Endothelial cell of umbilical vein (primary cell): ENCODE measurements at regions not wholly inside any gene's neighbourhood (a gene's known extent, or its start where the extent isn't known, plus 50 kb on each side); places are given as distances from the start of the nearest gene placed in this dataset.

ENCODE experiments used
- BruUV-seq: library from RNA; stranded (reverse); fragments of 400-500 nt; replicated peaks from 2 replicates; lab custom pipeline; 2021; lab: Mats Ljungman, UMichigan
- CTCF ChIA-PET: fragments of 300-600, 350-600 bp; sonication (Branson Sonifier 250); formaldehyde crosslinking; loops from one replicate; lab custom pipeline; 2021; ENCODE audit warnings: antibody characterized with exemption, inconsistent platforms; lab: Charles Lee
- POLR2A ChIA-PET: fragments of 300-600, 350-600 bp; sonication (Branson Sonifier 250); formaldehyde crosslinking; loops from one replicate; lab custom pipeline; 2021; ENCODE audit warnings: antibody characterized with exemption, inconsistent platforms; lab: Charles Lee
- DNase-seq: peaks from one replicate; pipeline ENCODE4 v3.0.0-alpha.2; 2011; ENCODE audit warnings: low read depth, low spot score
- FAIRE-seq: peaks from 2 replicates; lab custom pipeline; 2011; peaks lifted over from hg19 to GRCh38; lab: Jason Lieb, UNC
- H2AFZ ChIP-seq: 2 replicates; pipeline ENCODE4 v1.6.0; 2012; ENCODE audit warnings: low read depth, low read length, control low read depth, inconsistent platforms
- H3K27ac ChIP-seq: 2 replicates; pipeline ENCODE4 v1.5.1; 2011; ENCODE audit warnings: low read depth, mild to moderate bottlenecking, control low read depth, low read length, moderate library complexity; ENCODE audit not compliant: insufficient read depth
- H3K27me3 ChIP-seq, 2 experiments: 2 replicates each; pipeline versions ENCODE4 v1.6.0 to v1.6.1; 2011; ENCODE audit warnings: low read length in 2 of 2, mixed read lengths in 1 of 2; ENCODE audit not compliant: control insufficient read depth in 2 of 2, insufficient read depth in 2 of 2
- H3K36me3 ChIP-seq, 2 experiments: 2 replicates in 1 of 2; 3 replicates in 1 of 2; pipeline ENCODE4 v1.5.1; 2011; ENCODE audit warnings: low read length in 2 of 2, mild to moderate bottlenecking in 1 of 2, moderate library complexity in 1 of 2; ENCODE audit not compliant: control insufficient read depth in 2 of 2, insufficient read depth in 2 of 2; ENCODE audit errors: extremely low read depth in 1 of 2
- H3K4me1 ChIP-seq: 3 replicates; pipeline ENCODE4 v1.5.1; 2011; ENCODE audit warnings: mild to moderate bottlenecking, low read length; ENCODE audit not compliant: control insufficient read depth, insufficient read depth; ENCODE audit errors: extremely low read depth
- H3K4me2 ChIP-seq: 2 replicates; pipeline ENCODE4 v1.6.1; 2011; ENCODE audit warnings: low read length, control low read depth, mixed read lengths; ENCODE audit not compliant: insufficient read depth
- H3K4me3 ChIP-seq, 3 experiments: fragments of 200-600 bp in 1 of 3; sonication (generic), shearing (Covaris generic) in 1 of 3; replicated peaks in 1 of 3; 2 replicates each; pipeline ENCODE4 v1.5.1; 2011 to 2016; ENCODE audit warnings: control low read depth in 3 of 3, low read length in 3 of 3, mild to moderate bottlenecking in 2 of 3, inconsistent platforms in 1 of 3, low read depth in 1 of 3, moderate library complexity in 1 of 3; ENCODE audit not compliant: insufficient read depth in 1 of 3
- H3K79me2 ChIP-seq: 2 replicates; pipeline ENCODE4 v1.6.0; 2012; ENCODE audit warnings: low read length, inconsistent platforms; ENCODE audit not compliant: control insufficient read depth, insufficient read depth
- H3K9ac ChIP-seq: replicated peaks from 2 replicates; pipeline ENCODE3; 2011; ENCODE audit warnings: low read length, control low read depth; ENCODE audit not compliant: insufficient read depth; ENCODE audit errors: extremely low read depth
- H3K9me1 ChIP-seq: replicated peaks from 3 replicates; pipeline ENCODE4 v1.6.0; 2011; ENCODE audit warnings: mild to moderate bottlenecking, low read length; ENCODE audit not compliant: control insufficient read depth, insufficient read depth; ENCODE audit errors: extremely low read depth
- H3K9me3 ChIP-seq: replicated peaks from 2 replicates; pipeline ENCODE4 v1.5.1; 2012; ENCODE audit warnings: low read length, inconsistent platforms; ENCODE audit not compliant: control insufficient read depth, insufficient read depth
- H4K20me1 ChIP-seq: replicated peaks from 2 replicates; pipeline ENCODE3; 2011; ENCODE audit warnings: mild to moderate bottlenecking, low read length; ENCODE audit not compliant: control insufficient read depth, insufficient read depth; ENCODE audit errors: extremely low read depth
- EZH2 ChIP-seq: IDR thresholded peaks from 2 replicates; pipeline ENCODE4 v1.6.1; 2012; ENCODE audit warnings: borderline replicate concordance, low read depth, mild to moderate bottlenecking, moderate library complexity, low read length, inconsistent platforms; ENCODE audit not compliant: severe bottlenecking
- FOS ChIP-seq: IDR thresholded peaks from 2 replicates; pipeline ENCODE4 v1.6.1; 2011; ENCODE audit warnings: mild to moderate bottlenecking, low read length, moderate library complexity, borderline replicate concordance; ENCODE audit not compliant: insufficient read depth
- GATA2 ChIP-seq: IDR thresholded peaks from 2 replicates; pipeline ENCODE4 v1.7.0; 2011; ENCODE audit warnings: low read depth, mild to moderate bottlenecking, moderate library complexity, mixed read lengths, low read length; ENCODE audit not compliant: insufficient read length, insufficient read depth
- JUN ChIP-seq: IDR thresholded peaks from 2 replicates; pipeline ENCODE4 v1.6.1; 2011; ENCODE audit warnings: borderline replicate concordance, low read depth; ENCODE audit not compliant: insufficient read length, insufficient read depth
- MYC ChIP-seq: IDR thresholded peaks from one replicate; pipeline ENCODE4 v1.6.1; 2011; ENCODE audit warnings: mild to moderate bottlenecking, low read depth, low read length
- POLR2A ChIP-seq: IDR thresholded peaks from 2 replicates; pipeline ENCODE4 v1.6.1; 2012; ENCODE audit warnings: low read depth, mild to moderate bottlenecking, control low read depth, low read length
- POLR2AphosphoS5 ChIP-seq: IDR thresholded peaks from 2 replicates; pipeline ENCODE4 v1.6.1; 2012; ENCODE audit warnings: low read depth, mild to moderate bottlenecking, control low read depth, low read length, moderate library complexity; ENCODE audit not compliant: insufficient read depth
- dilution Hi-C: fragments of 300-500 bp; cut with MboI; formaldehyde crosslinking; loops from one replicate; pipeline ENCODE4 v1.15.0; 2019; ENCODE audit warnings: low sequenced_read_pairs; ENCODE audit not compliant: extremely low pct_ligation_motif_present
- intact Hi-C: fragments of 100-400 bp; cut with micrococcal nuclease; formaldehyde crosslinking; loops from one replicate; pipeline ENCODE4 v1.10.0; 2022
- TF ChIP-seq, protein P1 (sequence below): IDR thresholded peaks from 2 replicates; pipeline ENCODE4 v1.6.1; 2011; ENCODE audit not compliant: insufficient read depth, insufficient read length
- TF ChIP-seq, protein P2 (sequence below), 2 donors: IDR thresholded peaks; 1 replicate in 1 of 2; 2 replicates in 1 of 2; pipeline ENCODE4 v1.5.1; 2011; ENCODE audit warnings: low read length in 2 of 2, mild to moderate bottlenecking in 2 of 2, moderate library complexity in 2 of 2, control low read depth in 1 of 2, inconsistent platforms in 1 of 2, low read depth in 1 of 2; ENCODE audit not compliant: insufficient read depth in 1 of 2; ENCODE audit errors: extremely low read depth in 1 of 2

DNA sequence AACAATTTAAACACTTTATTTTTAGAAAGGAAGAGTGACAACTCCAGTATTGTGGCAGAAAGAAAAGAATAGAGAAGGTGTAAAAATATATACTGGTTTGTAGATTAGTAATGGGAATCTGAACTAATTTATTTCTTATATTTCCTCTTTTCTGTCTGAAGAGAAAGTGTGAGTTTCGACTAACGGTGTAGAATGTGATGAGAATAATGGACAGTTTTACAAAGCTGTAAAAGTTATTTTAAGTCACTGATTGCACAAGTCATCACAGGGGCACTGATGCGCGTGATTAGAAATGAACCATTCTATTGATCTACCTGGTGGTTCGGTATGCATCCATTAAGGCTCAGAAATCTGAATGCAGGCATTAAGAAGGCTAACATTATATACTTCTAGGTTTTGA lies 158.5 kb upstream of the ATXN7L3B start:
- FAIRE-seq (no peak), DNase-seq (no peak)
- Histone ChIP-seq H3K27ac (no peak overlapping the region), H3K9me3 (no peaks in the 10 kb centered on the region), H4K20me1 (no peaks in the 10 kb centered on the region), H3K4me2 (no peak overlapping the region), H3K9me1 (no peaks in the 10 kb centered on the region), H3K27me3 (no peaks in the 10 kb centered on the region), H3K4me3 (no peak overlapping the region), H3K9ac (no peak overlapping the region), H2AFZ (no peak overlapping the region), H3K36me3 (no peaks in the 10 kb centered on the region), H3K79me2 (no peaks in the 10 kb centered on the region), H3K4me1 (no peaks in the 10 kb centered on the region)
- TF ChIP-seq POLR2AphosphoS5, result no peak
- TF ChIP-seq MYC, result no peak
- TF ChIP-seq POLR2A, result no peak
- TF ChIP-seq JUN, result no peak
- TF ChIP-seq, protein P1, sequence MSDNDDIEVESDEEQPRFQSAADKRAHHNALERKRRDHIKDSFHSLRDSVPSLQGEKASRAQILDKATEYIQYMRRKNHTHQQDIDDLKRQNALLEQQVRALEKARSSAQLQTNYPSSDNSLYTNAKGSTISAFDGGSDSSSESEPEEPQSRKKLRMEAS, result no peak
- TF ChIP-seq, protein P2, sequence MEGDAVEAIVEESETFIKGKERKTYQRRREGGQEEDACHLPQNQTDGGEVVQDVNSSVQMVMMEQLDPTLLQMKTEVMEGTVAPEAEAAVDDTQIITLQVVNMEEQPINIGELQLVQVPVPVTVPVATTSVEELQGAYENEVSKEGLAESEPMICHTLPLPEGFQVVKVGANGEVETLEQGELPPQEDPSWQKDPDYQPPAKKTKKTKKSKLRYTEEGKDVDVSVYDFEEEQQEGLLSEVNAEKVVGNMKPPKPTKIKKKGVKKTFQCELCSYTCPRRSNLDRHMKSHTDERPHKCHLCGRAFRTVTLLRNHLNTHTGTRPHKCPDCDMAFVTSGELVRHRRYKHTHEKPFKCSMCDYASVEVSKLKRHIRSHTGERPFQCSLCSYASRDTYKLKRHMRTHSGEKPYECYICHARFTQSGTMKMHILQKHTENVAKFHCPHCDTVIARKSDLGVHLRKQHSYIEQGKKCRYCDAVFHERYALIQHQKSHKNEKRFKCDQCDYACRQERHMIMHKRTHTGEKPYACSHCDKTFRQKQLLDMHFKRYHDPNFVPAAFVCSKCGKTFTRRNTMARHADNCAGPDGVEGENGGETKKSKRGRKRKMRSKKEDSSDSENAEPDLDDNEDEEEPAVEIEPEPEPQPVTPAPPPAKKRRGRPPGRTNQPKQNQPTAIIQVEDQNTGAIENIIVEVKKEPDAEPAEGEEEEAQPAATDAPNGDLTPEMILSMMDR (IDR thresholded peaks at IDR 0.05; ENCODE audit: extremely low read depth in 1 of 2, insufficient read depth in 1 of 2, low read depth in 1 of 2, low read length in 2 of 2), result no peak
- TF ChIP-seq EZH2, result no peak
- no peak for TF ChIP-seq GATA2
- no peak for TF ChIP-seq FOS
- POLR2A ChIA-PET, result no interaction called here
- CTCF ChIA-PET, result no interaction called here
- dilution Hi-C loops, result no loop called here
- no TSS peak for BruUV-seq
- intact Hi-C loops, result no loop called here
